Right hindlimb (tissue), 1 donor: ENCODE measurements at regions not wholly inside any gene's neighbourhood (a gene's known extent, or its start where the extent isn't known, plus 50 kb on each side); places are given as distances from the start of the nearest gene placed in this dataset.
"Not testable (repeated sequence)": the region's sequence is repeated elsewhere in the genome, so short reads cannot be mapped to it uniquely, and the experiment has no call there.

Experiments used
- DNase-seq: peaks from one replicate; pipeline ENCODE4 v3.0.0-alpha.2; 2018

DNA sequence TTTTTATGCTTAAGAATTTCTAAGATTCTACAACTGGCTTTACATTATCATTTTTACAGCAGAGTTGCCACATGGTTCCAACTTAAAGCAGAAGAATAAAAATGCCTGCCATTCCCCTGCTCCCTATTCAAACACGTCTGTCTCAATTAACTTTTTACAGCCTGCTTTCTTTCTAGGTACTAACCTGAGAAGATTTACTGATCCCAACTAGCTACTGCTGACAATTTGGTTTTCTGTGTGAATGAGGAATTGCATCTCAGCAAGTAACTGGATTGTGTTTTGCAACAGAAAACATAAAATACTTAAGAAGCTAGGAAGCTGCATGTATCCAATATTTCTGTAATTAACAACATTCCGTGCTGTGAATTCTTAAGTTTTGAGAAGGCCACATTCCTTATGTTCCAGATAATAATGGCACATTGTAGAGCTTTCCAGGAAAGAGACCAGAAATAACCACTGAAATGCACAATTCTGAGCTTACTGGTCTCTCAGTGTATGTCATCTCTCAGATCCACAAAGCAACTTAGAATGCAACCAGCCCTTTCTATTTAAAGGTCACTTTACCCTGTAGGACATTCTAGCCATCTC is 306.8 kb upstream of the NMUR2 start:
- DNase-seq = no peak

DNA sequence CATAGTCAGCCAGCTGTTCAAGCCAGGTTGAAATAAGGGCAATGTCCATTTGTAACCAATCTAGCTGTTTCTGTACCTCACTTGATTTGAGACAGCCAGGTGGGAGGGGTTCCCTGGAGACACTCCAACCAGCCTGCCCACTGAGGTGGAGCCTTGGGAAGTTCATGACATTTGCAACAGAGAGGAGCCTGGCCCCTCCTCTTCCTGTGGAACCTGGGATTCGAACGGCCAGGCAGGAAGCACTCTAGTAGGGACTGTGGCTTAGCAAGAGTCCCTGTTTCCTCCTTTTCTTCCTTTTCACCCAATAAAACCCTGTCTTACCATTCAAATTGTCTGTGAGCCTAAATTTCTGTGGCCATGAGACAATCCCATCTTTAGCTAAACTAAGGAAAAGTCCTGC is 312.3 kb upstream of the NMUR2 start:
- no peak for DNase-seq

DNA sequence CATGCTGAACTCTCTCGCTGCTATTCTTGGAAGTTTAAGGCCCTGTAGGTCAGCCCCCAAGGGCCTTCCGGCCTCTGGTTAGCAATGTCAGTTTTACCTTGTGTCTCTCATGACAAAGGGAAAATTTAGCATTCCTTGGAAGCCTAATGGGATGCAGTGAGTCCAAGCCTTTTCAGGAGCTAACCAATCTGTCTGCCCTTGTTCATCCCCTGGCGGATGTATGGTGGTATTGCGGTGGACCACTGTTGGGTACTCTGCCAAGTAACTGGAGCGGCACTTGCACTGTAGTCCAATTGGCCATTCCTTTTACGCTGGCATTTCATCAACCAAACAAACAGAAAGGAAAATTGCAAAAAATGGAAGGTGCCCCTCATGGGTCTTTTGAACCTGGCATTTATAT is 318.4 kb upstream of the NMUR2 start:
- DNase-seq = no peak

- no peak for DNase-seq
These were observed 325.1 kb upstream of the NMUR2 start for GRCh38 chr5:152730176-152730575.

DNA sequence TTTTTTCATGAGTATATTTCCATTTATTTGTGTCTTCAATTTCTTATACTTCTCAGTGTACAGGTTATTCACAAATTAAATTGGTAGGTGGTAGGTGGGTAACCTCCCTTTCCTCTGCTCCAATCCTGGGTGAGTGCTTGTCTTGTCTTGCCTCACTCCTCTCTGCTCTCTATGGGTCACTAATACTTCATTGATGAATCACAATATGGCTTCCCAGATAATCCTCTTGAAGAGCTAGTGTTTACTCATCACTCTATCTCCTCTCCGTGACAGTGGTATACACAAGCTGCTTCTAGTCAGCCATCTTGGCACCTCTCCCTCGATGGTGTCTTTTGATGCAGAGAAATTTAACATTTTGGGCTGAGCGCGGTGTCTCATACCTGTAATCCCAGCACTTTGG is 331.8 kb upstream of the NMUR2 start:
- DNase-seq = no peak

DNA sequence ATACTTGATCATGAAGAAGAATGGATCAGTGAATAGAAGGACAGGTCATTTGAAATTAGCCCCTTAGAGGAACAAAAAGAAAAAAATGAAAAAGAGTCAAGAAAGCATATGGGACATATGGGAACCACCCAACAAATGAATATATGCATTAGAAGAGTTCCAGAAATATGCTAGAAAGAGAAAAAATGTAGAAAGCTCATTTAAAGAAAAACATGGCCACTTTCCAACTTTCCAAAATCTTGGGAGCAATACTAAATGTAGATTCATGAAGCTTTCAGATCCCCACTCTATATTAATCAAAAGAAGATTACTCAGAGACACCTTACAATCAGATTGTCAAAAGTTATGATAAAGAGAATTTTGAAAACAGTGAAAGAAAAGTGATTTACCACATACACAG is 334.8 kb upstream of the NMUR2 start:
- DNase-seq = no peak

DNA sequence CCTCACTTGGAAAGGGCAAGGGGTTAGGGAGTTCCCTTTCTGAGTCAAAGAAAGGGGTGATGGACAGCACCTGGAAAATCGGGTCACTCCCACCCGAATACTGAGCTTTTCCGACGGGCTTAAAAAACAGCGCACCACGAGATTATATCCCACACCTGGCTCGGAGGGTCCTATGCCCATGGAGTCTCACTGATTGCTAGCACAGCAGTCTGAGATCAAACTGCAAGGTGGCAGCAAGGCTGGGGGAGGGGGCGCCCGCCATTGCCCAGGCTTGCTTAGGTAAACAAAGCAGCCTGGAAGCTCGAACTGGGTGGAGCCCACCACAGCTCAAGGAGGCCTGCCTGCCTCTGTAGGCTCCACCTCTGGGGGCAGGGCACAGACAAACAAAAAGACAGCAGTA is 336.0 kb upstream of the NMUR2 start:
- DNase-seq = not testable (repeated sequence)

DNA sequence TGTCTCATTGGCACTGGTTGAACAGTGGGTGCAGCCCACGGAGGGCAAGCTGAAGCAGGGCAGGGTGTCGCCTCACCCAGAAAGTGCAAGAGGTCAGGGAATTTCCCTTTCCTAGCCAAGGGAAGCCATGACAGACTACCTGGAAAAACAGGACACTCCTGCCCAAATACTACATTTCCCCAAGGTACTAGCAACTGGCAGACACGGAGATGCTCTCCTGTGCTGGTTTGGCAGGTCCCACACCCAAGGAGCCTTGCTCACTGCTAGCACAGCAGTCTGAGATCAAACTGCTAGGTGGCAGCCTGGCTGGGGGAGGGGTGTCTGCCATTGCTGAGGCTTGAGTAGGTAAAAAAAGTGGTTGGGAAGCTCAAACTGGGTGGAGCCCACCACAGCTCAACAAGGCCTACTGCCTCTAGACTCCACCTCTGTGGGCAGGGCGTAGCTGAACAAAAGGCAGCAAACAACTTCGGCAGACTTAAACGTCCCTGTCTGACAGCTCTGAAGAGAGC is 382.7 kb upstream of the NMUR2 start:
- DNase-seq = not testable (repeated sequence)

GRCh38 chr5:152801886-152802285 is 396.8 kb upstream of the NMUR2 start:
- DNase-seq = no peak

- DNase-seq = no peak
These were observed 399.1 kb upstream of the NMUR2 start for GRCh38 chr5:152804179-152804578.

- no peak for DNase-seq
These were observed 406.9 kb upstream of the NMUR2 start for GRCh38 chr5:152811988-152812387.

- DNase-seq = no peak
These were observed 408.4 kb upstream of the NMUR2 start for GRCh38 chr5:152813526-152813925.

- no peak for DNase-seq
These were observed 414.8 kb upstream of the NMUR2 start for GRCh38 chr5:152819891-152820290.

DNA sequence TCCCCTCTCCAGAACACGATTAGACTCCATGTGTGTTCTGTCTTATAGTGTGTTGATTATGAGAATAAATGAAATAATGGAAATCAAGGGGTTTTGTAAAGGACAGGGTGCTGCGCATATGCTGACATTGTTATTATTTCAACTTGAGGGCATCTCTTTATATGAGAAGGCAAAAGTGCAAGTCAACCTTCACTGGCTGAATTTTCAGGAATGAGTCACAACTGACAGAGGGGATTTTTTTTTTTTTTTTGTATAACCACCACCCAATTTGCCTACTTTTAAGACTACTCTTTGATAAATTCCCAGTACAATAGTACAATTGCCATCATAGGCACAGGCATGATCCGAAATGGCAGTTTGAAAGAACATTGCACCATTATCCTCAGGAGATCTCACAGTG is 419.2 kb upstream of the NMUR2 start:
- no peak for DNase-seq

DNA sequence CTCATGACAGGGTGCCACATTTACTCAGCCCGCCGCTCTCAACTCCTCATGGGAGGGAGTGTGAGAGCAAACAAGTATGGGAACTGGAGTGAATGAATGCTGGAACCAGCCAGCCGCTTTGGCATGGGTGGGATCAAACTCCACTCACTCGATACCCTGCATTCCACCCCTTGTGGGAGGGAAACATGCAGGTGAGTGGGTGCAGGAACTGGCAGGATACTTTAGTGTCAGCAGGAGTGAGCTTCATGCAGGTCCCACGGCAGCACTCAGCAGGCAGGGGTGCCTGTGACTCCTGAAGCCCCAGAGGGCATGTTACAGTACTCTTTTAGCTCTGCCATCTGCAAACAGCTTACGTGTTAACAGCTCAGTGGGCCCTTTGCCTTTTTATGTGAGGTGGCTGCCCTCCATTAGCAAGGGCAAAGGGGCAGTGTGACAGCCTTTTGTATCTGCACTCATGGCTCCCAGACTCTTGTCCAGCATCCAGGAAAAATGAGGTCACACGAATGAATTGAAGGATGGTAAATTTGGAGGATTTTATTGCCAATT is 433.2 kb upstream of the NMUR2 start:
- DNase-seq = no peak

DNA sequence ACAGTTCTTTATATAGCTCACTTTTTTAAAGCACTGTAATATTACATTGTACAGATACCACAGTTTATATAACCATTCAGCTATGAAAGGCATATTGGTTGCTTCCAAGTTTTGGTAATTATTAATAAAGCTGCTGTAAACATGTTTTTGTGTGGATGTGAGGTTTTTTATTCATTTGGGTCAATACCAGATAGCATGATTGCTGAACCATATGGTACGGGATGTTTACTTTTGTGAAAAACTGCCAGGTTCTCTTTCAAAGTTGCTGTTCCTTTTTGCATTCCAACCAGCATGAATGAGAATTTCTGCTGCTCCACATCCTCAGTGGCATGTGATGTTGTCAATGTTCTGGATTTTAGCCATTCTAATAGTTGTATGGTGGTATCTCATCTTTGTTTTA is 439.6 kb upstream of the NMUR2 start:
- DNase-seq = no peak

- DNase-seq = no peak
These were observed 448.3 kb upstream of the NMUR2 start for GRCh38 chr5:152853361-152853760.

DNA sequence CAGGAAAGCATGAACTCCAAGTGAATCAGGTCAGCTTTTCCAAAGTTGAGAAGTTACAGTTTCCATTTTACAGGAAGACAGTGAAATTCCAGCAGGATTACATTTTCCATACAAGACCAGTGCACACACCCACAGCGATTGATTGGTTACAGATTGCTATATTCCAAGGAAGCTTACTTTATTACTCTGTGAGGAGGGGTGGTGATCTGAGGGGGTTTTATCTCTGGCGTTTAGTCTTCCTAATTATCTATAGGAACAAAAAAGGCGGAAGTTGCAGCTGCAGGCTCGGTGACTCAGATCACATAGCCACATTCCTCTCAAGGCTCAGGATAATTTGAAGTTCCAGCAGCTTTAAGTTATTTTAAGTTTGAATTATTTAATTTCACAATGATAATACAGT is 450.4 kb upstream of the NMUR2 start:
- no peak for DNase-seq

DNA sequence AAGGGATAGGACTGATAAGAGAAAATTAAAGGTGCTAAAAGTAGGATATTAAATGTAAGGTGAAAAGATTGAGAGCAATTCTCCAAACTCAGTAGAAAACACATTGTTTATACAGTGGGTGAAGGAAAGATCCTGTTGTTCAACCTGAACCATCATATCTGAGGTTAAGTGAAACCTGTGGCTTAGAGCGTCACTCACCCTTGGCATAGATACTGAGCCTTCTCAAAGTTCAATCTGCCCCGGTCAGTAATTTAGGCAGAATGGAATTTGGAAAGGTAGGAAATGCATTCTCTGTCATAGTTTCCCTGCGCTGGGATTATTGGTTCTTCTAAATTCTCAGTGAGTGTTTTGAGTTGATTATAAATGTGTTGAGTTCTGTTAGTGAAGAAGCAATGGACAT is 456.2 kb upstream of the NMUR2 start:
- DNase-seq = no peak

DNA sequence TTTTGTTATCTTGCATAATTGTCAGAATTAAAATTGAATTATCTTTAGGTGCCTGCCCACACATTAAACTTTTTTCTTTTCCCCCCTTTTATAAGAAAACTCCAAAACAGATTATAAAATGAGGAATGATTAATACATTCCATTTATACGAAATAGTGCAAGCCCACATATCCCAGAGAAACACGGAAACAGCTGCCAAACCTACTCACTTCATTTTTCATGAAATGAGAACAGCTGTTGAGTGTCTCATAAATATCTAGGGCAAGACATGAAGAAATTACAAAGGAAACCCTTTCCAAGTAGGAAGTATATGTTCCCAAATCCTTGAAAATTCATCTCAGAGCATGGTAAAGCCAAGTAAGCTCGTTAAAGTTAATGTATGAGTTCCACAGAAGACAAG is 459.4 kb upstream of the NMUR2 start:
- no peak for DNase-seq

GRCh38 chr5:152864991-152865390 is 459.9 kb upstream of the NMUR2 start:
- DNase-seq = no peak

- DNase-seq = no peak
These were observed 464.9 kb upstream of the NMUR2 start for GRCh38 chr5:152869971-152870370.

GRCh38 chr5:152882621-152883020 is 477.5 kb upstream of the NMUR2 start:
- no peak for DNase-seq

DNA sequence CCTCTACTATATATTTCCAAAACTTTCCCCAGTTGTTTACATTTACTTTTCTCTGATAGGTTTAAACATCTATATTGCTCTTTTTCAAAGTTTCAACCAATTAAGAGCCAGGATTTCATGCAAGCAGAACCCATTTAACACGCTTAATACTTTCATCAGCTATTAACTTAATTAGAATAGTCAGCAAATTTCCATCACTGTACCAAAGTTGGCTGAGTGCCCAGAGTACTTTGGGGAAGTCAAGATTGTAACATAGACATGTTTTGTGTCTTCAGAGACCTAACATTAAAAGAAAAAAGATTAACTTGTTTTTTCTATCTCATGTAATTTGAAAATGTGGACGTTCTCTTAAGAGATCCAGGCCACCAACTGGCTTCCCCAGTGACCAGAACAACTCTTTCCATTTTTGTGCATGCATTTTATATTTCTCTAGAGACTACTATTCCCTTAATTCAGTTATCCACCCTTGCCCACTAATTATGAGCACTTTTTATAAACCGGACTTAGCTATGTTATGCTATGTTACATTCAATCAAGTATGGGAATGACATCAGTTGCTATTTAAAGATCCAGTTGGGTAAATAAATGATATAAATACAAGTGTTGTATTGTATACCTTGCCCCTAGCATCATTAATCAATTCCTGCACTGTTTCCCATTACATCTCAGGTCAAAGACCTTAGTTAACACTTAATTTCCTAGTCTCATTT is 478.1 kb upstream of the NMUR2 start:
- no peak for DNase-seq

GRCh38 chr5:152884006-152884405 is 478.9 kb upstream of the NMUR2 start:
- DNase-seq = no peak
